GM19035 (cell line): ENCODE measurements at regions not wholly inside any gene's neighbourhood (a gene's known extent, or its start where the extent isn't known, plus 50 kb on each side); places are given as distances from the start of the nearest gene placed in this dataset.
"Not testable (repeated sequence)": the region's sequence is repeated elsewhere in the genome, so short reads cannot be mapped to it uniquely, and the experiment has no call there.

Source experiments
- ATAC-seq: cut with Tn5 transposase; IDR thresholded peaks from one replicate; pipeline ENCODE4 v1.9.1; 2021; ENCODE audit not compliant: unreplicated experiment

DNA sequence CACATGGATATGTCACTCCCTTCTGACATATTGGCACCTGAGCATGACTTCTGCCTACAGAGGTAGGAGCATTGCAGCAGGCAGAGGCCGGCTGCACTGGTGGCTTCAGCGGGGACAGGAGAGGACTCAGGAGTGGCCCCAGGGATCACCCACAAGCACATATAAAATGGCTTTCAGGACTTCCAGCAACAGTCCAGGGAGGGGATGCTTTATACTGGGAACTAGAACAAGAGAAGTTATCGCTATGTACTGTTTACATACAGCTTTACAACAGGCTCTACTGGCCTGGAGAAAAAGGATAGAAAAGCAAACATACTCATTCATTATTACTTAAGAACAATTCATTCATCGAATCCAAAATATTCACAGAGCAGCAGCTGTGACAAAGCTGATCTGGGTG lies 337.8 kb downstream of the THBS2 start:
- ATAC-seq = no peak

DNA sequence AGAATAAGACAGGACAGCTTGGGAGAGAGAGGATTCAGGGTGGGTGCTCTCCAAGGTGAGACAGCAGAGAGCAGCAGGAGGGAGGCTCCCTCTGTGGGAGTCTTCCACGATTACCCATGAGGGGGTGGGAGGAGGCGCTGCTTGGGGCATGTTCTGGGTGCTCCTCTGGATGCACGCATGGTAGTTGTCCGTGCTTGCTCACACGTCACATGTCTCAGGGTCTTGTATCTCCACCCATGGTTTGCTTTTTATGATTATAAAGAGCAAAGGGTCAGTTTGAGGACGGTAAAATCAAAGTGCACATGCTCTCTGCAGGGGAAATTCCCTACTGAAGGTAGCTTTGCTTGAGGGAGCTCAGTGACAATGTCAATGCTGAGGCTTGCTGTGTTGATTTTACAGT lies 338.4 kb downstream of the THBS2 start:
- ATAC-seq = no peak

- no peak for ATAC-seq
These were observed 339.7 kb downstream of the THBS2 start for GRCh38 chr6:168913866-168914469.

GRCh38 chr6:168913231-168913865 lies 340.3 kb downstream of the THBS2 start:
- not testable (repeated sequence) for ATAC-seq

DNA sequence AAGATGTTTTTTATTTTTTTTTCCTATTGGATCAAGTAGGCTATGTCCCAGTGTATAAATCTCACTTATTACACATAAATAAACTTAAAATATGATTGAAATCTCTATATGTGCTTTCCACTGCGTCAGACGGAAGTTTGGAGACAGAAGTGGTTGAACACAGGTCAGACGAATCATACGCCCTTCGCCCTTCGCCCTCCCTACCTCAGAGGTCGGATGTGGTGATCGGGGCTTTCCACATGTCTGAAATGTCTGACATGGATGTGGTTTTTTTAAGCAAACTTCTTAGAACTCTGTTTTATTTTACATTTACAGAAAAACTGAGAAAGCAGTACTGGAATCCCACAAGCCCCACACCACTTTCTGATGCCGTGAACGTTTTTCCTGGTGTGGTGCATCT lies 344.4 kb downstream of the THBS2 start:
- ATAC-seq = no peak

DNA sequence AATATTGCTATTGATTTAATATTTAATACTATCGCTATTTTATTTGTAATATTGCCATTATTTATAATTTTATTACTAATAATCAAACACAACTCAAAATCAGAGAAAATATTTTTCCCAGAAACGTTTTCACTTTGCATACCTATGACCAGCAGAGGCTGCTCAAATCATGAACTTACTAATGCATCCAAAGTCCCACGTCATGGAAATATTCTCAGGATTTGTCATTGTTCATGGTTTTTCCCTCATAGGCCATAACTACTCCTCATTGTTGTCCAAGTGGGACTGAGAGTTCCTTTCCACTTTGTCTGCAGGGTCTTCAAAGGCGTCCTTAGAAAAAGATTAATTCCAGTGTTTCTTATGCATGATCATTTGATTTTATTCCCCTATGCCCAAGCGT lies 344.8 kb downstream of the THBS2 start:
- ATAC-seq = no peak

DNA sequence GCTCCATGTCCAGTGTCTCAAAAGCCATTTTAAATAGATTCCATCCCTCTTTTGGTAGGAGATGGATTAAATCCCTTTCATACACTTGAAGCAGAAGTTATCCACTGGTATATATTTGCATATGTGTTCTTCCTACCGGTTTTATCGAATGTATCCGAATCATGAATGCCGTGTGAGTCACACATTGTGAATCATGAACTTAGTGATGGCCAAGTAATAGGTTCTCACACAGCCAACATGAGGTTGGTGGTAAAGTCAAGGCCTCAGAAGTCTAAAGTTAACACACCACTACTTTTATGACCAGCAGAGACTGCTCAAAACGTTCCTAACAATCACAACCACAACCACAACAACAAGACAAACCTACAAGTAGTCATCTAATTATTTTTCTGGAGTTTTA lies 345.5 kb downstream of the THBS2 start:
- ATAC-seq = no peak

- no peak for ATAC-seq
These were observed 347.3 kb downstream of the THBS2 start for GRCh38 chr6:168906391-168906790.

GRCh38 chr6:168905451-168906090 lies 348.1 kb downstream of the THBS2 start:
- no peak for ATAC-seq

- ATAC-seq = no peak
These were observed 349.9 kb downstream of the THBS2 start for GRCh38 chr6:168903613-168904345.

- ATAC-seq = no peak
These were observed 351.6 kb downstream of the THBS2 start for GRCh38 chr6:168902075-168902474.

GRCh38 chr6:168901076-168901475 lies 352.6 kb downstream of the THBS2 start:
- no peak for ATAC-seq

DNA sequence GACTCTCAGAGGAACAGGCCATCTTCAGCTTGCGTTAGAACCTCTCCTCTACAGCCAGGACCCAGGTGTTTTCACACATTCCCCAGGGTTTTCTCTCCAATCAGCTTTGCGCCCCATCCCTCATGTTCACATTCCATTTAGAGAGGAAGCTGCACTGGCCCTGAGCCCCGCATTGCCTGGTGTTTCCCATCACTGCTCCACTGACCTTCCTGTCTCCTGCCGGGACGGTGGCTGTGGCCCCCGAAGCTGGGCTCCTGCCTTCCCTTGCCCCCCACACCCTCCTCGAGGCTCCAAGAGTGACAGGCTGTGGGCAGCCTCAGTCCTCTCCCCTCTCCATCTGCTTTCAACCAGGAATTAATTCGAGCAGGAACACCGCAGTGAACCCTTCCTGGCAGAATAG lies 357.3 kb downstream of the THBS2 start:
- no peak for ATAC-seq

GRCh38 chr6:168895102-168895812 lies 358.4 kb downstream of the THBS2 start:
- ATAC-seq = peak; percentile 95

- no peak for ATAC-seq
These were observed 361.6 kb downstream of the THBS2 start for GRCh38 chr6:168892031-168892430.

DNA sequence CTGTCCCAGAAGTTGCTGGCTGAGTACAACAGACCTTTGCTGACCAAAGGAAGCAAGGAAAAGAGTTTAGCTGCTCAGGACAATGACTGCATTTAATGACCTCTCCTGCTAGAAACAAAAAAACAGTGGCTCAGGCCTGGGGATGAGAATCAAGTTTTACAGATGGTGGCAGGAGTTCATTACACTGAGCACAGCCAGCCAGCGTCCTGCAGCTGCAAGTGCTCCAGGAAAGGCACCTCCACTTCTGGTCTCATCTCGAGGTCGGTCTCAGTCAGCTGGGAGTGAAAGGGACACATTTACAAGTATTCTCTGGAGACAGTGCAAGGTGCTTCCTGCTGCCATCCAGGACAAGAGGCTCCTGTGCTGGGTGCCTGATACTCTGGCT lies 362.7 kb downstream of the THBS2 start:
- ATAC-seq = no peak

DNA sequence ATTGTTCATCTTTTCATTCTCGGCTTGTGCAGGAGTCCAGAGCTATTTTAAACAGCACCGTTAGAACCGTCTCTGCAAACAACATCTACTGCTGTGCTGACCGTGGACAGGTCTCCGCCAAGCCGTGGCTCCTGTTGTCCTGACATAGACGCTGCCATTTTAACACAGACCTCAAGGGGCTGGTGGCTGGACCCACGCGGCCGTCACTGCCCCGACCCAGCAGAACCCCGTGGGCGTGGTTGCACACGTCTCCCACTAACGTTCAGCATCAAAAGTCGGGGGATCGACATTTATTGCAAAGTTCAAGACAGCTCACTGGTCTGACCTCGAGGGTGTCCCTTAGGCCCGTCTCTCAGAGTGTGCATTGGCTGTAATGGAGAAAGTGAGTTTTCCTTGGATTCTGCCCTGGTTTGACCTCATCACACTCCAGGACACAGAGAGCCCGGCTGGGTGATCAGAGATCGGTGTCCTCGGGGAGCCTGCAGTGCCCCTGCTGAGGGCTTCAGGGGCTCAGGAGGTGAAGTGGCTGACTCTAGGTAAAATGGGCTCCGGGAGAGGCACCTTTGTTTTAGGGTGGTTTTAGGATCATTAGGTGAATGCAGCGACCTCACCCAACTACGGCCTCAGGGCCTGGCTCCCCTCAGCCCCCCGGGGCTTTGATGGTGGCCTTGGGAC lies 363.2 kb downstream of the THBS2 start:
- ATAC-seq = no peak

- ATAC-seq = no peak
These were observed 364.8 kb downstream of the THBS2 start for GRCh38 chr6:168888786-168889345.

DNA sequence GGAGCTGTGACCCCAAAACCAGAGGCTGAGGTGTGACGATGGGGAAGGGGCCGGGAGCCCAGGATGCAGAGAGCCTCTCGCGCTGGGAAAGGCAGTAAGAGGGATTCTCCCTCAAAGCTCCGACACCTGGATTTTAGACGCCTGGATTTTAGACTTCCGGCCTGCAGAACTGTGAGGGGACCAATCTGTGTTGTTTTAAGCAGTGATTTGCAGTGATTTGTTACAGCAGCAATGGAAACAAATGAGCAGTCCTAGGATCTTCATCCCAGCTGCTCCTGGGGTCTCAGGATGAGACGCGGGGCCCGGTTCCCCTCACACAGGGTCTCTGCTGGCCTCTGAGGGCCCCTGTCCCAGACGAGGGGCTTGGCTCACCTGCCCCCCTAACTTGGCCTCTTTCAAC lies 365.5 kb downstream of the THBS2 start:
- ATAC-seq = no peak

DNA sequence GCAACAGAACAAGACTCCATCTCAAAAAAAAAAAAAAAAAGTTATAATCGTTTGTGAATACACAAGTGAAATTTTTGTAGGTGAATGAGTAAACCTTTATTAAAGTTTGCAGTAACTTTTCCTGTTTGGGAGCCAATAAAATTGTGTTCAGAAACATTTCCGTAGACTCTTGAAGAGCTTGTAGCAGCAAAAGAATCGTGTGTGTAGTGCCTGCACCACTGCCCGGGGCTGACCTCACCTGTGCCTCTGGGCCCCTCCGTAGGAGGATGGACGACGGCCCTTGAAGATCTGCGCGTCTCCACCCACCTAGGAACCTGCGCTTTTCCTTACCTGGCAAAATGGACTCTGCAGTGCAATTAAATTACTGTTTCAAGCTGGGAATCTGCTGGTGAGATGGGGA lies 366.0 kb downstream of the THBS2 start:
- no peak for ATAC-seq
